Neuronal stem cell (in vitro differentiated cells): ENCODE measurements at regions not wholly inside any gene's neighbourhood (a gene's known extent, or its start where the extent isn't known, plus 50 kb on each side); places are given as distances from the start of the nearest gene placed in this dataset.

Source experiments
- DNase-seq: peaks from one replicate; pipeline ENCODE4 v3.0.0-alpha.2; 2013; ENCODE audit warnings: low spot score
- H2AFZ ChIP-seq: one replicate; pipeline ENCODE4 v1.6.1; 2013; ENCODE audit warnings: mild to moderate bottlenecking, low read length, inconsistent platforms
- H2AK5ac ChIP-seq: 2 replicates; pipeline ENCODE4 v1.6.1; 2013; ENCODE audit warnings: low read depth, mild to moderate bottlenecking, inconsistent platforms, low read length, moderate library complexity, mixed read lengths
- H2BK120ac ChIP-seq: 2 replicates; pipeline ENCODE4 v1.6.1; 2013; ENCODE audit warnings: low read depth, mild to moderate bottlenecking, inconsistent platforms, low read length, moderate library complexity, mixed read lengths
- H2BK12ac ChIP-seq: one replicate; pipeline ENCODE4 v1.6.1; 2013; ENCODE audit warnings: low read length, inconsistent platforms
- H2BK15ac ChIP-seq: 2 replicates; pipeline ENCODE4 v1.6.1; 2013; ENCODE audit warnings: mild to moderate bottlenecking, low read length, inconsistent platforms, mixed read lengths
- H2BK5ac ChIP-seq: one replicate; pipeline ENCODE4 v1.6.1; 2013; ENCODE audit warnings: inconsistent platforms, mild to moderate bottlenecking, low read length, moderate library complexity
- H3K14ac ChIP-seq: one replicate; pipeline ENCODE4 v1.6.1; 2013; ENCODE audit warnings: low read length, inconsistent platforms
- H3K18ac ChIP-seq: 2 replicates; pipeline ENCODE4 v1.6.1; 2013; ENCODE audit warnings: low read length, inconsistent platforms
- H3K23ac ChIP-seq: 2 replicates; pipeline ENCODE4 v1.6.1; 2013; ENCODE audit warnings: low read depth, mild to moderate bottlenecking, mixed read lengths, low read length, inconsistent platforms; ENCODE audit not compliant: poor library complexity
- H3K27ac ChIP-seq: replicated peaks from 3 replicates; pipeline ENCODE4 v1.5.1; 2013; ENCODE audit warnings: low read length, inconsistent platforms
- H3K27me3 ChIP-seq, 3 experiments: 2 replicates each; pipeline ENCODE4 v1.6.1; 2013; ENCODE audit warnings: low read length in 3 of 3, mild to moderate bottlenecking in 2 of 3, inconsistent platforms in 1 of 3, low read depth in 1 of 3, mixed read lengths in 1 of 3, moderate library complexity in 1 of 3; ENCODE audit not compliant: control insufficient read depth in 3 of 3, insufficient read depth in 3 of 3
- H3K36me3 ChIP-seq, 2 donors: replicated peaks in 1 of 2; 2 replicates each; pipeline ENCODE4 v1.6.1; 2013; ENCODE audit warnings: low read length in 2 of 2; ENCODE audit not compliant: control insufficient read depth in 2 of 2, insufficient read depth in 2 of 2
- H3K4ac ChIP-seq: 2 replicates; pipeline ENCODE4 v1.6.1; 2013; ENCODE audit warnings: inconsistent platforms, mild to moderate bottlenecking, low read length, moderate library complexity
- H3K4me1 ChIP-seq, 2 donors: 1 replicate in 1 of 2; 2 replicates in 1 of 2; pipeline ENCODE4 v1.6.1; 2013; ENCODE audit warnings: low read length in 2 of 2, low read depth in 1 of 2; ENCODE audit not compliant: control insufficient read depth in 2 of 2, insufficient read depth in 1 of 2
- H3K4me2 ChIP-seq: one replicate; pipeline ENCODE4 v1.6.1; 2013; ENCODE audit warnings: mild to moderate bottlenecking, low read length, inconsistent platforms; ENCODE audit not compliant: insufficient read depth, poor library complexity, severe bottlenecking
- H3K4me3 ChIP-seq, 2 donors: 2 replicates each; pipeline ENCODE4 v1.5.1; 2013; ENCODE audit warnings: low read length in 2 of 2, mild to moderate bottlenecking in 2 of 2, inconsistent platforms in 1 of 2, moderate library complexity in 1 of 2
- H3K79me1 ChIP-seq: one replicate; pipeline ENCODE4 v1.6.1; 2013; ENCODE audit warnings: low read depth, mild to moderate bottlenecking, inconsistent platforms, low read length, moderate library complexity
- H3K9ac ChIP-seq: one replicate; pipeline ENCODE4 v1.6.1; 2013; ENCODE audit warnings: mild to moderate bottlenecking, low read depth, low read length, inconsistent platforms; ENCODE audit not compliant: poor library complexity
- H3K9me3 ChIP-seq, 2 donors: replicated peaks in 1 of 2; 2 replicates each; pipeline versions ENCODE3 to v1.6.1; 2013; ENCODE audit warnings: low read length in 2 of 2, mild to moderate bottlenecking in 2 of 2, inconsistent platforms in 1 of 2, low read depth in 1 of 2, mixed read lengths in 1 of 2, moderate library complexity in 1 of 2; ENCODE audit not compliant: control insufficient read depth in 2 of 2, insufficient read depth in 1 of 2
- H4K8ac ChIP-seq: one replicate; pipeline ENCODE4 v1.6.1; 2013; ENCODE audit warnings: low read depth, mild to moderate bottlenecking, inconsistent platforms, low read length, moderate library complexity
- H4K91ac ChIP-seq: one replicate; pipeline ENCODE4 v1.6.1; 2013; ENCODE audit warnings: low read length, low read depth, mild to moderate bottlenecking, inconsistent platforms; ENCODE audit not compliant: poor library complexity
- WGBS, 2 donors: extraction: QIAGEN DNeasy Blood & Tissue Kit; methylation state at CpG; one replicate each; pipeline ENCODE4 v1.1.7; 2013; ENCODE audit warnings: missing lambda C conversion rate in 2 of 2, mixed read lengths in 1 of 2; ENCODE audit not compliant: insufficient read length in 2 of 2, insufficient replicate concordance in 1 of 2; ENCODE audit errors: extremely low coverage in 2 of 2; 5-methylcytosine and 5-hydroxymethylcytosine counted together

DNA sequence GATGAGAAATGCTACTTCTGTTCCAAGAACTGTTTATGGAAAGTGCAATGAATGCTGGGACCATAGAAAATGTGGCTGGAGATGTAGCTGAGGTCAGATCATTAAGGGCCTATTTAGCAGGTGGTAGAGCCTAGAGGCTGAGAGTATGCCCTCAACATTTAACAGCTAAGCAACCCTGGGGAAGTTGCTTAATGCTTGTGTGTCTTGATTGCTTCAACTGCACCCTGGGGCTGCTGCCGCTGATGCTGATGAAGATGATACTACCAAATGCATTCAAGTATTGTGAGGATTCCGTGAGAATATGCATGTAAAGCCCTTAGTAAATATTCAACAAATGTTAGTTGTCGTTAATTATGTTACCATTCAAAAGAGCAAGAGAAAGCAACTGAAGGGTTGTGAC is 273.2 kb downstream of the BCL11A start:
- no peaks in the 10 kb centered on the region for H3K36me3 ChIP-seq
- H2AFZ ChIP-seq, result no peak overlapping the region
- no peak overlapping the region for H3K4me3 ChIP-seq
- H3K79me1 ChIP-seq, result no peaks in the 10 kb centered on the region
- H3K9ac ChIP-seq, result no peak overlapping the region
- no peak overlapping the region for H3K27ac ChIP-seq
- H2BK120ac ChIP-seq, result no peak overlapping the region
- no peaks in the 10 kb centered on the region for H3K4me1 ChIP-seq
- no peak overlapping the region for H2BK15ac ChIP-seq
- no peak overlapping the region for H2BK12ac ChIP-seq
- no peak for DNase-seq
- no CpG with 5 or more reads among the region's 3 CpGs for WGBS, 2 donors
- no peak overlapping the region for H3K4me2 ChIP-seq
- H3K9me3 ChIP-seq, result no peaks in the 10 kb centered on the region
- no peak overlapping the region for H4K8ac ChIP-seq
- no peak overlapping the region for H2BK5ac ChIP-seq
- no peak overlapping the region for H3K4ac ChIP-seq
- no peak overlapping the region for H3K23ac ChIP-seq
- H3K18ac ChIP-seq, result no peak overlapping the region
- H2AK5ac ChIP-seq, result no peak overlapping the region
- no peak overlapping the region for H4K91ac ChIP-seq
- H3K27me3 ChIP-seq, result no peaks in the 10 kb centered on the region
- H3K14ac ChIP-seq, result no peak overlapping the region

DNA sequence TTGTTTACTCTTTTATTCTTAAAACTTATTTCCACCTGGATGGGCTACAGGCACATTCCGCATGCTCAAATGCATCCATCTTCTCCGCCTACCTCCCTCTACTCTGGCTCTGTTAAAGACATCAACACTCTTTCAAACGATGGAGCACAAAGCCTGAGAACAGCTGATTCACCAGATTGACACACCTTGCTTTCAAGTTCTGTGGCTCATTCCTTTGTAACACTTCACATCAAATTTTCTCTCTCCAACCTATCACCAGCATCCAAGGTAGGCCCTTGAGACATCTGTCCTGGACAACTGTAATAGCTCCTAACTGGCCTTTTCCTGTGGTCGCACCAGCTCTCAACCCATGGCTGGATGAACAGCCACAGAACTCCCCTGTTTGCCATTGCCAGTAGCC is 274.5 kb downstream of the BCL11A start:
- Histone ChIP-seq H4K91ac (no peak overlapping the region), H2BK12ac (no peak overlapping the region), H2BK15ac (no peak overlapping the region), H3K23ac (no peak overlapping the region), H4K8ac (no peak overlapping the region), H3K27ac (no peak overlapping the region), H3K4me1 (no peaks in the 10 kb centered on the region), H3K36me3 (no peaks in the 10 kb centered on the region), H2AK5ac (no peak overlapping the region), H2BK120ac (no peak overlapping the region), H3K9me3 (peaks cover 0 to 8% of the 10 kb centered on the region in 2 donors), H3K4me3 (no peak overlapping the region), H2AFZ (no peak overlapping the region), H3K79me1 (no peaks in the 10 kb centered on the region), H3K14ac (no peak overlapping the region), H3K18ac (no peak overlapping the region), H3K27me3 (no peaks in the 10 kb centered on the region), H3K4me2 (no peak overlapping the region), H3K4ac (no peak overlapping the region), H3K9ac (no peak overlapping the region), H2BK5ac (no peak overlapping the region)
- no CpG with 5 or more reads among the region's 4 CpGs for WGBS, 2 donors
- DNase-seq, result no peak

DNA sequence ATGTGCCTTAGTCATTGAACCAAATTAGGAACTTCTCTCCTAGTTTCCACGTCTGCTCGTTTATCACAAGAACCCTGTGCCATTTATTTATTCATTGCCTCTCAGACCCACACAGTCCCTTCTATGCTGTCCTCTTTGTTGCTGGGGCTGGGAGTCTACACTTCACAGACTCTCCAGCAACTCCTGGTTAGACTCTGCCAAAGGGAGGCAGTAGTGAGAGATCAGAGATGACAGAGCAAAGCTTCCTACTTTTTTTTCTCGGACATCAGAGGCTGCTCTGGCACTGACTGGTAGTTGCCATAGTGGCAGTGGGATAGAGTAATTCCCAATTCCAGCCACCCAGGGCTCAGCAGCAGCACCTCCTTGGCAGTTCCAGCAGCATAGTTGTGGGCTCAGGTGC is 277.5 kb downstream of the BCL11A start:
- no peak overlapping the region for H4K91ac ChIP-seq
- H3K4me2 ChIP-seq, result no peak overlapping the region
- no peak overlapping the region for H3K23ac ChIP-seq
- H4K8ac ChIP-seq, result no peak overlapping the region
- H3K18ac ChIP-seq, result no peak overlapping the region
- H3K27me3 ChIP-seq, result no peaks in the 10 kb centered on the region
- H3K9ac ChIP-seq, result no peak overlapping the region
- H3K27ac ChIP-seq, result no peak overlapping the region
- no peaks in the 10 kb centered on the region for H3K36me3 ChIP-seq
- no peak overlapping the region for H3K4me3 ChIP-seq
- no peak overlapping the region for H2BK15ac ChIP-seq
- no peak overlapping the region for H2AK5ac ChIP-seq
- no peak overlapping the region for H3K4ac ChIP-seq
- no peak overlapping the region for H2BK5ac ChIP-seq
- H2AFZ ChIP-seq, result no peak overlapping the region
- no peak overlapping the region for H2BK12ac ChIP-seq
- peaks cover 0 to 4% of the 10 kb centered on the region in 2 donors for H3K4me1 ChIP-seq
- no peak overlapping the region for H2BK120ac ChIP-seq
- no peaks in the 10 kb centered on the region for H3K79me1 ChIP-seq
- WGBS, 2 donors, result no CpG with 5 or more reads among the region's 3 CpGs
- DNase-seq, result no peak
- peaks cover 0 to 8% of the 10 kb centered on the region in 2 donors for H3K9me3 ChIP-seq
- no peak overlapping the region for H3K14ac ChIP-seq

GRCh38 chr2:60273836-60274235 is 279.6 kb downstream of the BCL11A start:
- no CpG with 5 or more reads among the region's 3 CpGs for WGBS, 2 donors
- Histone ChIP-seq H3K27me3 (no peaks in the 10 kb centered on the region), H3K23ac (no peak overlapping the region), H2AK5ac (no peak overlapping the region), H3K36me3 (no peaks in the 10 kb centered on the region), H3K9me3 (peaks cover 0 to 8% of the 10 kb centered on the region in 2 donors), H2BK15ac (no peak overlapping the region), H2BK120ac (no peak overlapping the region), H2BK5ac (no peak overlapping the region), H4K8ac (no peak overlapping the region), H3K4me3 (no peak overlapping the region), H3K4me1 (peaks cover 0 to 4% of the 10 kb centered on the region in 2 donors), H3K4me2 (no peak overlapping the region), H3K9ac (no peak overlapping the region), H2AFZ (no peak overlapping the region), H4K91ac (no peak overlapping the region), H3K79me1 (no peaks in the 10 kb centered on the region), H2BK12ac (no peak overlapping the region), H3K18ac (no peak overlapping the region), H3K14ac (no peak overlapping the region), H3K4ac (no peak overlapping the region), H3K27ac (no peak overlapping the region)
- no peak for DNase-seq
